SK-N-SH (cell line): ENCODE measurements at regions not wholly inside any gene's neighbourhood (a gene's known extent, or its start where the extent isn't known, plus 50 kb on each side); places are given as distances from the start of the nearest gene placed in this dataset.

ENCODE experiments used
- EP300 ChIP-seq, 2 experiments: IDR thresholded peaks; 2 replicates each; pipeline versions ENCODE4 v1.4.0 to v1.6.1; 2012; ENCODE audit warnings: borderline replicate concordance in 1 of 2, low read depth in 1 of 2, low read length in 1 of 2
- FOXJ3 ChIP-seq: sonication (generic); formaldehyde crosslinking; IDR thresholded peaks from 2 replicates; pipeline ENCODE4 v1.5.1; 2020; ENCODE audit warnings: mild to moderate bottlenecking, missing genetic modification reagents
- FOXM1 ChIP-seq: IDR thresholded peaks from 2 replicates; pipeline ENCODE4 v1.4.0; 2012; ENCODE audit warnings: low read depth, mild to moderate bottlenecking
- MEF2A ChIP-seq: IDR thresholded peaks from 2 replicates; pipeline ENCODE4 v1.4.0; 2012; ENCODE audit warnings: low read depth, borderline replicate concordance
- TCF12 ChIP-seq: IDR thresholded peaks from 2 replicates; pipeline ENCODE4 v1.4.0; 2012
- TF ChIP-seq, protein P1 (sequence below): IDR thresholded peaks from 2 replicates; pipeline ENCODE4 v1.4.0; 2012; ENCODE audit warnings: low read depth
- TF ChIP-seq, protein P2 (sequence below): fragments of 200-600 bp; sonication (generic); IDR thresholded peaks from 2 replicates; pipeline ENCODE4 v1.6.1; 2017; ENCODE audit warnings: antibody characterized with exemption, mild to moderate bottlenecking, moderate library complexity

DNA sequence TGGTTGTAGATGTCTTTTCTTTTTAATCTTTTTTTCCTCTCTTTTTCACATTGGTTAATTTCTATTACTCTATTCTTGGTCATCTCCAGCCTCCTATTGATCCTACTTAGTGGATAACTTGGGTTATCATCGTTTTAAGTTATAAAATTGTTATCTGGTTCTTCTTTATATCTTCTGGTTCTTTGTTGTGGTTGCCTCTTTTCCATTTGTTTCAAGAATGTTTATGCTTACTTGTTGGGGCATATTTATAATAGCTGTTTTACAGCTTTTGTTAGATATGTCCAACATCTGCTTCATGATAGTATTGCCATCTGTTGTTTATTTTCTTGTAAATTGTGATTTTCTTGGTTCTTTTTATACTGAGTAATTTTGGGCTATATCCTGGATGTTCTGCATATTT, 1429.6 kb downstream of the TBC1D22A start:
- TF ChIP-seq FOXJ3 (no peak), TCF12 (no peak), EP300 (IDR thresholded peaks at IDR 0.05; ENCODE audit: borderline replicate concordance in 1 of 2, low read depth in 1 of 2, low read length in 1 of 2) (no peak), MEF2A (no peak), FOXM1 (no peak)
- TF ChIP-seq, protein P1, sequence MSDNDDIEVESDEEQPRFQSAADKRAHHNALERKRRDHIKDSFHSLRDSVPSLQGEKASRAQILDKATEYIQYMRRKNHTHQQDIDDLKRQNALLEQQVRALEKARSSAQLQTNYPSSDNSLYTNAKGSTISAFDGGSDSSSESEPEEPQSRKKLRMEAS = no peak
- TF ChIP-seq, protein P2, sequence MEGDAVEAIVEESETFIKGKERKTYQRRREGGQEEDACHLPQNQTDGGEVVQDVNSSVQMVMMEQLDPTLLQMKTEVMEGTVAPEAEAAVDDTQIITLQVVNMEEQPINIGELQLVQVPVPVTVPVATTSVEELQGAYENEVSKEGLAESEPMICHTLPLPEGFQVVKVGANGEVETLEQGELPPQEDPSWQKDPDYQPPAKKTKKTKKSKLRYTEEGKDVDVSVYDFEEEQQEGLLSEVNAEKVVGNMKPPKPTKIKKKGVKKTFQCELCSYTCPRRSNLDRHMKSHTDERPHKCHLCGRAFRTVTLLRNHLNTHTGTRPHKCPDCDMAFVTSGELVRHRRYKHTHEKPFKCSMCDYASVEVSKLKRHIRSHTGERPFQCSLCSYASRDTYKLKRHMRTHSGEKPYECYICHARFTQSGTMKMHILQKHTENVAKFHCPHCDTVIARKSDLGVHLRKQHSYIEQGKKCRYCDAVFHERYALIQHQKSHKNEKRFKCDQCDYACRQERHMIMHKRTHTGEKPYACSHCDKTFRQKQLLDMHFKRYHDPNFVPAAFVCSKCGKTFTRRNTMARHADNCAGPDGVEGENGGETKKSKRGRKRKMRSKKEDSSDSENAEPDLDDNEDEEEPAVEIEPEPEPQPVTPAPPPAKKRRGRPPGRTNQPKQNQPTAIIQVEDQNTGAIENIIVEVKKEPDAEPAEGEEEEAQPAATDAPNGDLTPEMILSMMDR = no peak
